Upper lobe of left lung (tissue), 6 donors: ENCODE measurements at regions not wholly inside any gene's neighbourhood (a gene's known extent, or its start where the extent isn't known, plus 50 kb on each side); places are given as distances from the start of the nearest gene placed in this dataset.

Source experiments
- ATAC-seq, 2 donors: fragments of 200-7000 bp; cut with Tn5 transposase; one replicate each; pipeline ENCODE4 v1.9.1; 2022; ENCODE audit warnings: mild to moderate bottlenecking in 2 of 2, moderate library complexity in 2 of 2; ENCODE audit not compliant: low FRiP score in 2 of 2
- DNase-seq, 2 donors: peaks; one replicate each; pipeline ENCODE4 v3.0.0-alpha.2; 2019 to 2020
- H3K27ac ChIP-seq, 4 donors: fragments of 200-600 bp; sonication (generic); one replicate each; pipeline ENCODE4 v1.5.1; 2016 to 2019
- H3K27me3 ChIP-seq, 4 donors: fragments of 200-600 bp; sonication (generic); one replicate each; pipeline ENCODE4 v1.5.1; 2017 to 2019
- H3K36me3 ChIP-seq, 4 donors: fragments of 200-600 bp; sonication (generic); one replicate each; pipeline ENCODE4 v1.5.1; 2016 to 2019
- H3K4me1 ChIP-seq, 4 donors: fragments of 200-600 bp; sonication (generic); one replicate each; pipeline ENCODE4 v1.5.1; 2018 to 2019
- H3K4me3 ChIP-seq, 4 donors: fragments of 200-600 bp; sonication (generic); one replicate each; pipeline ENCODE4 v1.5.1; 2017 to 2019; ENCODE audit warnings: mild to moderate bottlenecking in 2 of 4, moderate library complexity in 1 of 4
- H3K9me3 ChIP-seq, 4 donors: fragments of 200-600 bp; sonication (generic); one replicate each; pipeline ENCODE4 v1.5.1; 2018 to 2019
- EP300 ChIP-seq, 4 donors: sonication (generic); formaldehyde crosslinking; IDR thresholded peaks; one replicate each; pipeline ENCODE4 v1.5.1; 2017; ENCODE audit warnings: antibody characterized with exemption in 4 of 4, control low read depth in 2 of 4
- POLR2A ChIP-seq, 4 donors: fragments of 450-650 bp; IDR thresholded peaks; one replicate each; pipeline ENCODE4 v1.5.1; 2016 to 2017; ENCODE audit warnings: antibody characterized with exemption in 4 of 4, mild to moderate bottlenecking in 2 of 4
- POLR2AphosphoS5 ChIP-seq, 2 donors: sonication (generic); formaldehyde crosslinking; IDR thresholded peaks; one replicate each; pipeline ENCODE4 v1.5.1; 2017; ENCODE audit warnings: antibody characterized with exemption in 2 of 2
- WGBS, 2 donors: methylation state at CpG; one replicate each; pipeline ENCODE4 v1.1.5; 2017 to 2018; 5-methylcytosine and 5-hydroxymethylcytosine counted together
- TF ChIP-seq, protein P1 (sequence below), 6 experiments: fragments of 450-650 bp in 4 of 6; fragments of 200-600 bp in 2 of 6; sonication (generic) in 2 of 6; IDR thresholded peaks; one replicate each; pipeline ENCODE4 v1.5.1; 2016 to 2019; ENCODE audit warnings: antibody characterized with exemption in 6 of 6
- donor health status: DM: no; HTN: no; CAD: no; lungs with moderate emphysema.
- donor health status: DM: no; HTN: yes; CAD: no; lungs with severe emphysema.

DNA sequence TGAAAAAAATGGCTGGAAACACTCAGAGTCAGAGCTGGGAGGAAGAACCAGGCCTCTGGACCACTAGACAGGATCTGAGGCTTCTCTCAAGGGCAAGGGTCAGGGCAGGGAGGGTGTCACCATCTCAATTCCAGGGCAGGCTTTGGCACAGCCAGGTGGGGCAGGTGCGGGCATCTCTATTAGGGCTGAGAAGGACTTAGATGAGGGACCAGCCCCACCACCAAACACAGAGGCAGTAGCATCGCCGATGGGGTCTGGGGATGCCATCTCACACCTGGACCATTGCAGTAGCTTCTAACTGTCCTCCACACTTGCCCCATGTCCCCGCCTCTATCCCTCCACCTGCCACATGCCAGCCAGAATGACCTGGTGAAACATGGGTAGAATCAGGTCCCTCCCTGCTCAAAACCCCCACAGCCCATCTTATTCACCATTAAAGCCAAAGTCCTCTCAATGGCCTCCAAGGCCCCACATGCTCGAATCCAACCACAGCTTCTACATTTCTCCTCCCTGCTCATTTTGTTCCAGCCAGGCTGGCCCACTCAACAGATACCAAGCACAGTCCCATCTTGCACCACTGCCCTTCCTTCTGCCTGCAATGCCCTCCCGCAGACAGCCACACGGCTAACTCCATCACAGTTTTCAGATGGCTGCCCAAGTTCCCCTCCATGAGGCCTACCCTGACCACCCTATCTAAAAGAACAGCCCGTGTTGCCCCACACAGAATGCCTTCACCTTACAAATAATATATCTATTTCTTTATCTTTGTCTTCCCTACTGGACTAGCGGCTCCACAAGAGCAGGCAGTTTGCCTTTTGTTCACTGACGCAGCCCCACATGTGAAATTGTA lies 177.4 kb downstream of the SMAD2 start:
- DNase-seq (no peak), ATAC-seq (no peak)
- WGBS, 2 donors: 92 to 96% methylated on average over 8 to 10 of the region's 10 CpGs

DNA sequence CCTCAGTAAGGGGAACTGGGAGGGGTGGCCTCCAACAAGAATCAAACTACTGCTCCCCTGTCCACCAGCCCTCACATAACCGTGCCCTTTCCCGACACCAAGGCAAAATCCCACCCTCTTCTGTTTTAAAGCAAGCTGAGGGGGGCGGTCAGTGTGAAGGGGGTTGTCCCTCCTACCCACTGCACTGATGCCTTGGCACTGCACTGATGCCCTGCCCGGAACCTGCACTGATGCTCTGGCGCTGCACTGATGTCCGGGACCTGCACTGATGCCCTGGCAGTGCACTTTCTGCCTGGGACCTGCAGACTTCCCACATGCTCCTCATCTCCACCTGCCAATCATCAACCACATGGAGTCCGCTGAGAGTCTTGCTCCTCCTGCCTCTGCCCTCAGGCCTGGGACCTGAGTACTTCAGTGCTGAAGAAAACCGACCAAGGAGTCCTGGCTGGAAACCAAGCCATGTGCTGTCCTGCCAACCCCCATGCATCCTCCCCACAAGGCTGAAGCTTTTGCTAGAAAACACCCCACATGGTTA lies 179.5 kb downstream of the SMAD2 start:
- TF ChIP-seq POLR2A (IDR thresholded peaks at IDR 0.05) (no peak), POLR2AphosphoS5 (IDR thresholded peaks at IDR 0.05) (no peak), EP300 (IDR thresholded peaks at IDR 0.05) (no peak)
- TF ChIP-seq, protein P1, sequence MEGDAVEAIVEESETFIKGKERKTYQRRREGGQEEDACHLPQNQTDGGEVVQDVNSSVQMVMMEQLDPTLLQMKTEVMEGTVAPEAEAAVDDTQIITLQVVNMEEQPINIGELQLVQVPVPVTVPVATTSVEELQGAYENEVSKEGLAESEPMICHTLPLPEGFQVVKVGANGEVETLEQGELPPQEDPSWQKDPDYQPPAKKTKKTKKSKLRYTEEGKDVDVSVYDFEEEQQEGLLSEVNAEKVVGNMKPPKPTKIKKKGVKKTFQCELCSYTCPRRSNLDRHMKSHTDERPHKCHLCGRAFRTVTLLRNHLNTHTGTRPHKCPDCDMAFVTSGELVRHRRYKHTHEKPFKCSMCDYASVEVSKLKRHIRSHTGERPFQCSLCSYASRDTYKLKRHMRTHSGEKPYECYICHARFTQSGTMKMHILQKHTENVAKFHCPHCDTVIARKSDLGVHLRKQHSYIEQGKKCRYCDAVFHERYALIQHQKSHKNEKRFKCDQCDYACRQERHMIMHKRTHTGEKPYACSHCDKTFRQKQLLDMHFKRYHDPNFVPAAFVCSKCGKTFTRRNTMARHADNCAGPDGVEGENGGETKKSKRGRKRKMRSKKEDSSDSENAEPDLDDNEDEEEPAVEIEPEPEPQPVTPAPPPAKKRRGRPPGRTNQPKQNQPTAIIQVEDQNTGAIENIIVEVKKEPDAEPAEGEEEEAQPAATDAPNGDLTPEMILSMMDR (IDR thresholded peaks at IDR 0.05): no peak
- Histone ChIP-seq H3K27me3 (peaks cover 0 to 7% (median 0%) of the 10 kb centered on the region in 4 donors), H3K4me3 (no peak overlapping the region), H3K4me1 (peaks cover 4 to 8% (median 5%) of the 10 kb centered on the region in 4 donors), H3K36me3 (no peaks in the 10 kb centered on the region), H3K9me3 (no peaks in the 10 kb centered on the region), H3K27ac (no peak overlapping the region)
- no peak for ATAC-seq
- no peak for DNase-seq
- WGBS, 2 donors: 64 to 84% methylated on average over 3 to 8 of the region's 8 CpGs

More for the DNA sequence above, 177.4 kb downstream of the SMAD2 start:
- Histone ChIP-seq H3K4me3 (no peak overlapping the region), H3K27ac (no peak overlapping the region), H3K27me3 (peaks cover 0 to 7% (median 0%) of the 10 kb centered on the region in 4 donors), H3K4me1 (peaks cover 4 to 8% (median 5%) of the 10 kb centered on the region in 4 donors), H3K9me3 (no peaks in the 10 kb centered on the region), H3K36me3 (no peaks in the 10 kb centered on the region)
- TF ChIP-seq POLR2A (IDR thresholded peaks at IDR 0.05) (no peak), POLR2AphosphoS5 (IDR thresholded peaks at IDR 0.05) (no peak)
- TF ChIP-seq, protein P1 (IDR thresholded peaks at IDR 0.05): no peak

DNA sequence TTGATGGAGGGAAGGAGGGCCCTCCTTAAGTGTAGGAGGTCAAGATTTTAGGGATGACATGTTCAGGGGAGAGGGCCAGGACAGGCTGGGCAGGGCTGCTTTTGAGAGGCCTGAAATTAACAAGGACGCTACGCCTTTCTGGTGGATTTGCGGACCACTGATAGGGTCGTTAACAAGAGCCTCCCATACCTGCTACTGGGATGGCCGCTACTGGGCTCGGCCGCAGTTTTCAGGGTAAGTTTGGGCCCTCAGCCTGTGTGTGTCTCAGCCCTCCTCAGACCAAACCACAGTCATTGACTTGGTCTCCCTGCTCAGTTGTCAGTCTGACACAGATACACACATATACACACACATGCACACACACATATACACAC lies 180.9 kb downstream of the SMAD2 start:
- ATAC-seq: no peak
- 92 to 93% methylated on average over 7 of the region's 7 CpGs for WGBS, 2 donors

GRCh38 chr18:47748847-47749599 lies 181.4 kb downstream of the SMAD2 start:
- no peaks in the 10 kb centered on the region for H3K9me3 ChIP-seq
- ATAC-seq: peak; percentile 93 to 99
- no peaks in the 10 kb centered on the region for H3K36me3 ChIP-seq
- WGBS, 2 donors: 16 to 18% methylated on average over 29 to 31 of the region's 60 CpGs
- H3K4me1 ChIP-seq: peaks cover 4 to 6% (median 5%) of the 10 kb centered on the region in 4 donors
- peaks cover 0 to 7% (median 0%) of the 10 kb centered on the region in 4 donors for H3K27me3 ChIP-seq
- H3K4me3 ChIP-seq: peak overlapping the region in 3 of 4 donors; percentile 16 to 38 (median 37)
- peak; percentile 80 to 98 for DNase-seq
- no peak overlapping the region for H3K27ac ChIP-seq
- TF ChIP-seq POLR2A (IDR thresholded peaks at IDR 0.05): no peak
- TF ChIP-seq POLR2AphosphoS5 (IDR thresholded peaks at IDR 0.05): no peak
- TF ChIP-seq, protein P1 (IDR thresholded peaks at IDR 0.05): peak; percentile 100

More for the DNA sequence above, 180.9 kb downstream of the SMAD2 start:
- Histone ChIP-seq H3K4me3 (no peak overlapping the region), H3K27me3 (peaks cover 0 to 7% (median 0%) of the 10 kb centered on the region in 4 donors), H3K9me3 (no peaks in the 10 kb centered on the region), H3K4me1 (peaks cover 4 to 8% (median 5%) of the 10 kb centered on the region in 4 donors), H3K36me3 (no peaks in the 10 kb centered on the region), H3K27ac (no peak overlapping the region)
- no peak for DNase-seq
- TF ChIP-seq POLR2AphosphoS5 (IDR thresholded peaks at IDR 0.05) (no peak), POLR2A (IDR thresholded peaks at IDR 0.05) (no peak), EP300 (IDR thresholded peaks at IDR 0.05) (no peak)
- TF ChIP-seq, protein P1 (IDR thresholded peaks at IDR 0.05): no peak
